ENCODE measurements at regions not wholly inside any gene's neighbourhood (a gene's known extent, or its start where the extent isn't known, plus 50 kb on each side); places are given as distances from the start of the nearest gene placed in this dataset.

- TF ChIP-seq CTCF (IDR thresholded peaks at IDR 0.05; ENCODE audit: low read length): no peak
- TF ChIP-seq EZH2phosphoT487 (IDR thresholded peaks at IDR 0.05; ENCODE audit: low read length): no peak
Measured at GRCh38 chr13:67736646-67737420, 506.7 kb upstream of the PCDH9 start.
